GM12872 (cell line): ENCODE measurements at regions not wholly inside any gene's neighbourhood (a gene's known extent, or its start where the extent isn't known, plus 50 kb on each side); places are given as distances from the start of the nearest gene placed in this dataset.

Source experiments
- CTCF ChIP-seq: IDR thresholded peaks from 3 replicates; pipeline ENCODE4 v1.5.1; 2011; ENCODE audit warnings: low read depth, mild to moderate bottlenecking, low read length, moderate library complexity; ENCODE audit not compliant: insufficient read depth

GRCh38 chr1:37255136-37255795 lies 219.1 kb upstream of the ZC3H12A start:
- TF ChIP-seq CTCF = no peak

GRCh38 chr1:37255868-37256267 lies 218.5 kb upstream of the ZC3H12A start:
- no peak for TF ChIP-seq CTCF

GRCh38 chr1:37257646-37258045 lies 216.7 kb upstream of the ZC3H12A start:
- no peak for TF ChIP-seq CTCF

GRCh38 chr1:37258068-37258467 lies 216.3 kb upstream of the ZC3H12A start:
- no peak for TF ChIP-seq CTCF

- no peak for TF ChIP-seq CTCF
Observed at GRCh38 chr1:37259019-37259418, 215.4 kb upstream of the ZC3H12A start.

GRCh38 chr1:37261129-37261528 lies 213.3 kb upstream of the ZC3H12A start:
- no peak for TF ChIP-seq CTCF

GRCh38 chr1:37262439-37263170 lies 211.8 kb upstream of the ZC3H12A start:
- no peak for TF ChIP-seq CTCF
